Activated gamma-delta T cell (primary cell): ENCODE measurements at regions not wholly inside any gene's neighbourhood (a gene's known extent, or its start where the extent isn't known, plus 50 kb on each side); places are given as distances from the start of the nearest gene placed in this dataset.
"Not testable (repeated sequence)": the region's sequence is repeated elsewhere in the genome, so short reads cannot be mapped to it uniquely, and the experiment has no call there.

Experiments used
- DNase-seq: peaks from one replicate; lab custom pipeline; 2025; lab: John Stamatoyannopoulos, UW

GRCh38 chr3:11739706-11740105 lies 96.0 kb upstream of the VGLL4 start:
- no peak for DNase-seq

GRCh38 chr3:11739123-11739522 lies 95.4 kb upstream of the VGLL4 start:
- no peak for DNase-seq

GRCh38 chr3:11737742-11738141 lies 94.0 kb upstream of the VGLL4 start:
- DNase-seq: no peak

GRCh38 chr3:11736136-11736833 lies 92.6 kb upstream of the VGLL4 start:
- no peak for DNase-seq

- DNase-seq: no peak
Measured at GRCh38 chr3:11735638-11736037, 91.9 kb upstream of the VGLL4 start.

- not testable (repeated sequence) for DNase-seq
Measured at GRCh38 chr3:11735111-11735510, 91.4 kb upstream of the VGLL4 start.

- DNase-seq: no peak
Measured at GRCh38 chr3:11733914-11734313, 90.2 kb upstream of the VGLL4 start.

- no peak for DNase-seq
Measured at GRCh38 chr3:11727207-11727606, 83.5 kb upstream of the VGLL4 start.

GRCh38 chr3:11726146-11726545 lies 82.4 kb upstream of the VGLL4 start:
- DNase-seq: no peak

- DNase-seq: not testable (repeated sequence)
Measured at GRCh38 chr3:11725340-11725641, 81.6 kb upstream of the VGLL4 start.

- no peak for DNase-seq
Measured at GRCh38 chr3:11724615-11725339, 81.1 kb upstream of the VGLL4 start.

GRCh38 chr3:11721479-11721878 lies 77.8 kb upstream of the VGLL4 start:
- DNase-seq: no peak

- DNase-seq: no peak
Measured at GRCh38 chr3:11720917-11721411, 77.2 kb upstream of the VGLL4 start.

- peak; percentile 24 for DNase-seq
Measured at GRCh38 chr3:11720304-11720898, 76.7 kb upstream of the VGLL4 start.

GRCh38 chr3:11719406-11720303 lies 75.9 kb upstream of the VGLL4 start:
- peak; percentile 43 for DNase-seq

- DNase-seq: no peak
Measured at GRCh38 chr3:11718637-11719405, 75.1 kb upstream of the VGLL4 start.

- DNase-seq: no peak
Measured at GRCh38 chr3:11717768-11718636, 74.3 kb upstream of the VGLL4 start.

- DNase-seq: no peak
Measured at GRCh38 chr3:11717301-11717700, 73.6 kb upstream of the VGLL4 start.

- no peak for DNase-seq
Measured at GRCh38 chr3:11716573-11717290, 73.0 kb upstream of the VGLL4 start.

GRCh38 chr3:11713171-11713570 lies 69.5 kb upstream of the VGLL4 start:
- DNase-seq: no peak
